HG03354 (cell line): ENCODE measurements at regions not wholly inside any gene's neighbourhood (a gene's known extent, or its start where the extent isn't known, plus 50 kb on each side); places are given as distances from the start of the nearest gene placed in this dataset.
"Not testable (repeated sequence)": the region's sequence is repeated elsewhere in the genome, so short reads cannot be mapped to it uniquely, and the experiment has no call there.

ENCODE experiments used
- ATAC-seq: cut with Tn5 transposase; IDR thresholded peaks from one replicate; pipeline ENCODE4 v1.9.1; 2021; ENCODE audit warnings: mild to moderate bottlenecking; ENCODE audit not compliant: unreplicated experiment, poor library complexity, severe bottlenecking

GRCh38 chr7:4436361-4436895 is 245.7 kb upstream of the FOXK1 start:
- ATAC-seq: no peak

- no peak for ATAC-seq
These were observed 245.2 kb upstream of the FOXK1 start for GRCh38 chr7:4436936-4437335.

DNA sequence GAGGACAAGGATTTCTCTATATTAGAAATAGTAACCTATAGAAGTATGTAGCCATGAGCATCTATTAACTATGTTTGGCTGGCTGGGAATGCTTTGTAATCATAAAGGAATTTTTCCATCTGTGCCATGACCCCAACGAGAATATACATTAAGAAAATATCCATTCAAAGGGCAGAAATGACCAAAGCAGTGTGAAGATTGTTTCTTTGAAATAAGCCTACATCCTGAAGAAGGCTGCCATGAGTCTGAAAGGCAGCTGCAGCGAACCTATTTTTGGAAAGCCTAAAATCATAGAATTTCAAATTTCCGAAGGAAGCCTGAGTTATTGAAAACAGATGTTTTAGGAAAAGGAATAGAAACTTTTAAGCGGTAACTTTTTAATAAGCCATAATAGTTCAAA is 244.2 kb upstream of the FOXK1 start:
- ATAC-seq: no peak

- no peak for ATAC-seq
These were observed 243.3 kb upstream of the FOXK1 start for GRCh38 chr7:4438723-4439245.

DNA sequence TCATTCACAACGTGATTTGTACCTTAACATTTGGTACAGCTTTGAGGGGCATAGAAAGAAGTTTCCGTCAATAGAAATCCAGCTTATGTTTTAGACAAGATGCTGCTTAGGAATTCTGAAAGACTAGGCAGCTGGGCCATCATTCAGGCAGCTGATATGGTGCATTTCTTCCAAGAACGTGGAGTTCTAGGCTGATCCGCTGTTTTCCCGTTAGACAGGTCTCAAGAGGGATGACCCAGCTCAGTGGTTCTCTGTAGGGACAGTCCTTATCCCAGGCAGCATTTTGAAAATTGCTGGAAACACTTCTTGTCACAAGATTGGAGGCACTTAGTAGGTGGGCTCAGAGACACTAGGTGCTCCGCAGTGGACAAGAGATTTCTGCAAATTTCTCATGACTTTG is 242.7 kb upstream of the FOXK1 start:
- ATAC-seq: no peak

DNA sequence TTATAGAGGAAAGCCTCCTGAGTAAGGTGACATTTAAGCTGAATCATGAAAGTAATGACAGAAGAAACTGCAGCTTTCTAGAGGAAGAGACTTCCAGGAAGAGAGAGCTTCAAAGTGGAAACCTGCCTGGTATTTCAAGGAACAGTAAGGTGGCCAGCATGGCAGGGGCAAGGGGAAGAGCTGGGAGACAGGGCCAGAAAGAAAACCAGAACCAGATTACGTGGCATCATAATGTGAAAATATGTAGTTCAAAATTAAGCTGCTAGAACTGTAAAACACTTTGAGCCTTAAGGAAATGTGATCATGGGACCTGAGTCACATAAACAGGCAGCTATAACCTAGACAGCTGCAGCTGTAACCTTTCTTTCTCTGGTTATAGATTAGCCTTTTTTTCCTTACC is 238.0 kb upstream of the FOXK1 start:
- ATAC-seq: no peak

GRCh38 chr7:4445777-4446176 is 236.3 kb upstream of the FOXK1 start:
- no peak for ATAC-seq

GRCh38 chr7:4449263-4449662 is 232.8 kb upstream of the FOXK1 start:
- no peak for ATAC-seq

DNA sequence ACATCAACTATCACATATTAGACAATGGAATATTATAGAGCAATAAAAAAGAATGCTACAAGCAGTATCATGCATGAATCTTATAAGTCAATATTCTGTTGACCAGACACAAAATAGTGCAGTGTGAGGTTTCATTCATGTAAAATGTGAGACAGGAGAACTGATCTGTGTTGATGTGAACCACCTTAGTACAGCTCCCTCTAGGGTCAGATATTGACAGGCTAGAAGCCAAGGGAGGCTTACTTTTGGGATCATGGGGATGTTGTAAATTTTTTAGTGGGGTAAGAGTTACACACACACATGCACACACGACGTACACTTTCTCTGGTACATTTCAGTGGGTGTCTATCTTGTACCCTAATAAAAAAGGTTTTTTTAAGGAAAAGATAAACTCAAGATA is 231.6 kb upstream of the FOXK1 start:
- ATAC-seq: no peak

DNA sequence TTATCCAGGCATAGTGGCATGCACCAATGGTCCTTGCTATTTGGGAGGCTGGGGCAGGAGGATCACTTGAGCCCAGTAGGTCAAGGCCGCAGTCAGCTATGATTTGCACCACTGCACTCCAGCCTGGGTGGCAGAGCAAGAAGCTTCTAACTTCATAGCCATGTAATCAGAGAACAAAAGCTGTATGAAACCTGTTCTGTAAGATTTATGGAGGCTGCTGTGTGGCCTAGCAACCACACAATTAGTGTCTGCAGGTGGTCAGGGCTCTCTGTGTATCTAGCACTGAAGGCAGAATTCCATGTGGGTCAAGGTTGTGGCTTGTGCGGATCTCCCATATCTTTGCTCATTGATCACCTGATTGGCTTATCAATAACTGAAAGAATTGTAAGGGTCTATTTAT is 221.5 kb upstream of the FOXK1 start:
- ATAC-seq: no peak

GRCh38 chr7:4461531-4461930 is 220.6 kb upstream of the FOXK1 start:
- no peak for ATAC-seq

- no peak for ATAC-seq
These were observed 213.6 kb upstream of the FOXK1 start for GRCh38 chr7:4468320-4469102.

DNA sequence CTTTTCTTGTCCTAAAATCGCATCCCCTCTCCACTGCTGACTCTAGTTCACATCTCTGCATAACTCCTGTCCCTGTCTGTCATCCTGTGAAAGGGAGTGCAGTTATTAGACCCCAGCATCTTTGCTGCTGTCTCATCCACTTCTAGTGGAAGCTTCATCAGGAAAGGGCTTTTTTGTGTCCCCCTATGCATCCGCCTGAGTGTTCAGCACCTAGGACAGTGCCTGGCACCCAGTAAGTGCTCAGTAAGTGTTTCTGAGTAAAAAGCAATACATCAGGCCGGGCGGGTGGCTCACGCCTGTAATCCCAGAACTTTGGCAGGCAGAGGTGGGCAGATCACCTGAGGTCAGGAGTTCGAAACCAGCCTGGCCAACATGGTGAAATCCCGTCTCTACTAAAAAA is 211.8 kb upstream of the FOXK1 start:
- no peak for ATAC-seq

GRCh38 chr7:4472728-4473127 is 209.4 kb upstream of the FOXK1 start:
- ATAC-seq: no peak

DNA sequence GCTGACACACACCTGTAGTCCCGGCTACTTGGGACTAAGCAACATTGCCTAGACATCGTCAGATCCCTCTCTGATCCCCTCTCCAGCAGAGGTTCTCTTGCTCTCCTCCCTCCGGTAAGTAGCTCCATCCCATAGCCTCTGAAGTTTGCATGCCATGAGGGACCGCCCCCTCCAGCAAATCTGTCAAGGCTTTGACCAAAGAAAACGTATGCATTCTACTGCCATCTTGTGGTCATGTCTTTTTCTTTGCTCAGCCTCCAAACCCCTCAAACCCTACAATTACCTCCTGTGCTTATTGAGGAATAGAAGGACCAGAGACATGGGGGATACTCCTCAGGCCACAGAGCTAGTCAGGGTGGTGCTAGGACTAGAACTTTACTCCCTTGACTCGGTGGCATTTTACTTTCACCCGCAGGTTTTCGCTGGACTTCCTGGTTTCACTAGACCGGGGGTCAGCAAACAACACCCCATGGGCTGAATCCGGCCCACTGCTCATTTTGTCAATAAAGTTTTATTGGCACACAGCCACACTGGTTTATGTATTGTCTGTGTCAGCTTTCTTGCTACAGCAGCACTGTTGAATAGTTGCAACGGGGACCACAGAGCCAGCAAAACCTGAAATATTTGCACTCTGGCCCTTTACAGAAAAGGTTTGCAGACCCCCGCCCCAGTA is 202.6 kb upstream of the FOXK1 start:
- ATAC-seq: no peak

DNA sequence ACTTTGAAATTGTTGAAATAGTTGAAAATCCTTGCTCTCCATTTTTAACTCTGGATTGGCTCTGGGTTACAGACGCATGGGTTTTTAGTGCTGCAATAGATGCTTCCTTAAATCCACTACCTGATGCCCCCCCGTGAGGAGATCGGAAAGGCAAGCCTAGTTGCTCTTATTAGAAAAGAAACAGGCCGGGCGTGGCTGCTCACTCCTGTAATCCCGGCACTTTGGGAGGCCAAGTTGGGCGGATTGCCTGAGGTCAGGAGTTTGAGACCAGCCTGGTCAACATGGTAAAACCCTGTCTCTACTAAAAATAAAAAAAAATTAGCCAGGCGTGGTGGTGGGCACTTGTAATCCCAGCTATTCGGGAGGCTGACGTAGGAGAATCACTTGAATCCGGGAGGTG is 202.0 kb upstream of the FOXK1 start:
- not testable (repeated sequence) for ATAC-seq

GRCh38 chr7:4483851-4484250 is 198.2 kb upstream of the FOXK1 start:
- no peak for ATAC-seq

DNA sequence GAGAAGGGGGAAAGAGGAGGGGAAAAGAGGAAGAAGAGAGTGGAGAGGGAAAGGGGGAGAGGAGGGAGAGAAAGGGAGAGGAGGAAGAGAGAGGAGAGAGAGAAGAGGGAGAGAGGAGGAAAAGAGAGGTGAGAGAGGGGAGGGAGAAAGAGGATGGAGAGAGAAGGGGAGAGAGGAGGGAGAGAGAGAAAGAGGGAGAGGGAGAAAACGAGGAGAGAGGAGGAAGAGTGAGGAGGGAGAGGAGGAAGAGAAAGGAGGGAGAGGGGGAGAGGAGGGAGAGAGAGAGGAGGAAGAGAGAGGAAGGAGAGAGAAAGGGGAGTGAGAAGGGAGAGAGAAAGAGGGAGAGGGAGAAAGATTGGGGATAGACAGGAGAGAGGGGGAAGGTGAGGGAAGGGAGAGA is 197.6 kb upstream of the FOXK1 start:
- ATAC-seq: no peak

GRCh38 chr7:4486907-4487306 is 195.2 kb upstream of the FOXK1 start:
- ATAC-seq: no peak

DNA sequence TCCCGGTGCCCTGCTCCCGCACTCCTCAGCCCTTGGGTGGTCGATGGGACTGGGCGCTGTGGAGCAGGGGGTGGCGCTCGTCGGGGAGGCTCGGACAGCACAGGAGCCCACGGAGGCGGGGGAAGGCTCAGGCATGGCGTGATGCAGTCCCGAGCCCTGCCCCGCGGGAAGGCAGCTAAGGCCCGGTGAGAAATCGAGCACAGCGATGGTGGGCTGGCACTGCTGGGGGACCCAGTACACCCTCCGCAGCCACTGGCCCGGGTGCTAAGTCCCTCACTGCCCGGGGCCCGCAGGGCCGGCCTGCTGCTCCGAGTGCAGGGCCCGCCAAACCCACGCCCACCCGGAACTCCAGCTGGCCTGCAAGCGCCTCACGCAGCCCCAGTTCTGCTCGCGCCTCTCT is 185.2 kb upstream of the FOXK1 start:
- ATAC-seq: not testable (repeated sequence)

DNA sequence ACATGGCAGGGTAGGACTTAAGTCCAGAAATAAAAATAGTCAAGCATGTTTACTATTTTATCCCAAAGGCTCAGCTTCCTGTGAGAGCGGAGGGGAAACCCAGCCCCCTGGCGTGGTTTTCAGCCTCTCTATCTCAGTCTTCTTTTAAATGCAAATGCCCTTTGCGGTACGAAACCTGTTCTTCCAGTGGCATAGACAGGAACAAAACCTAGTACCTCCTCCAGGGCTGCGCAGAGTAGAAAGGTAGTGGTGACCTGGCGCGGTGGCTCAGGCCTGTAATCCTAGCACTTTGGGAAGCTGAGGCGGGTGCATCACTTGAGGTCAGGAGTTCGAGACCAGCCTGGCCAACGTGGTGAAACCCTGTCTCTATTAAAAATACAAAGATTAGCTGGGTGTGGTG is 181.3 kb upstream of the FOXK1 start:
- no peak for ATAC-seq
